HCT116 (cell line): ENCODE measurements at regions not wholly inside any gene's neighbourhood (a gene's known extent, or its start where the extent isn't known, plus 50 kb on each side); places are given as distances from the start of the nearest gene placed in this dataset.

ENCODE experiments used
- ATAC-seq: fragments of 200-7000 bp; cut with Tn5 transposase; 2 replicates; pipeline ENCODE4 v1.9.1; 2020; ENCODE audit warnings: mild to moderate bottlenecking, moderate library complexity
- BruUV-seq: library from RNA; stranded (reverse); fragments of 400-500 nt; replicated peaks from 2 replicates; lab custom pipeline; 2021; lab: Mats Ljungman, UMichigan
- CTCF ChIA-PET: fragments of 300-600 bp; sonication (Branson Sonifier 250); formaldehyde crosslinking; loops from one replicate; lab custom pipeline; 2021; ENCODE audit warnings: antibody characterized with exemption; lab: Charles Lee
- POLR2A ChIA-PET: fragments of 300-600, 350-600 bp; sonication (Branson Sonifier 250); formaldehyde crosslinking; loops from one replicate; lab custom pipeline; 2021; ENCODE audit warnings: antibody characterized with exemption; lab: Charles Lee
- RAD21 ChIA-PET, 2 experiments: fragments of 300-600 bp; sonication (Branson Sonifier 250); formaldehyde crosslinking; loops; one replicate each; lab custom pipeline; 2023; ENCODE audit warnings: low total read pairs in 2 of 2; ENCODE audit not compliant: uncharacterized antibody in 2 of 2, unreplicated experiment in 2 of 2, low non-redundant PET in 1 of 2; lab: Charles Lee
- DNase-seq: peaks from one replicate; pipeline ENCODE4 v3.0.0-alpha.2; 2010; ENCODE audit warnings: low read depth, low spot score
- H2AFZ ChIP-seq: fragments of 200-600 bp; shearing (Covaris generic), sonication (generic); 2 replicates; pipeline ENCODE4 v1.6.1; 2017; ENCODE audit warnings: low read depth, mixed run types, mixed read lengths, antibody characterized with exemption, low read length; ENCODE audit not compliant: poor library complexity, severe bottlenecking
- H3K27ac ChIP-seq: 2 replicates; pipeline ENCODE4 v1.5.1; 2012; ENCODE audit warnings: low read depth, low read length
- H3K27me3 ChIP-seq: fragments of 200-600 bp; sonication (generic); 2 replicates; pipeline ENCODE4 v1.6.1; 2016; ENCODE audit warnings: mixed run types, low read length, mixed read lengths; ENCODE audit not compliant: insufficient read depth
- H3K36me3 ChIP-seq, 2 experiments: fragments of 200-500 bp in 1 of 2; fragments of 200-600 bp in 1 of 2; sonication (Bioruptor generic) in 1 of 2; sonication (generic) in 1 of 2; 2 replicates each; pipeline versions ENCODE4 v1.5.1 to v1.6.1; 2014 to 2016; ENCODE audit warnings: low read length in 2 of 2, inconsistent platforms in 1 of 2, mixed read lengths in 1 of 2, mixed run types in 1 of 2; ENCODE audit not compliant: insufficient read depth in 2 of 2, control insufficient read depth in 1 of 2
- H3K4me1 ChIP-seq, 2 experiments: fragments of 200-600 bp in 1 of 2; sonication (generic) in 1 of 2; 2 replicates each; pipeline versions ENCODE4 v1.5.1 to v1.6.1; 2012 to 2017; ENCODE audit warnings: low read length in 2 of 2, inconsistent platforms in 1 of 2, mild to moderate bottlenecking in 1 of 2, mixed read lengths in 1 of 2, mixed run types in 1 of 2, moderate library complexity in 1 of 2; ENCODE audit not compliant: insufficient read depth in 2 of 2, control insufficient read depth in 1 of 2
- H3K4me2 ChIP-seq: fragments of 200-600 bp; sonication (generic); 2 replicates; pipeline ENCODE4 v1.6.1; 2017; ENCODE audit warnings: mixed run types, low read length, mixed read lengths
- H3K4me3 ChIP-seq, 2 experiments: fragments of 200-600 bp in 1 of 2; sonication (generic) in 1 of 2; replicated peaks in 1 of 2; 2 replicates each; pipeline ENCODE4 v1.5.1; 2011 to 2016; ENCODE audit warnings: low read length in 2 of 2, control low read depth in 1 of 2, low read depth in 1 of 2, mild to moderate bottlenecking in 1 of 2, mixed read lengths in 1 of 2, mixed run types in 1 of 2
- H3K79me2 ChIP-seq: fragments of 200-600 bp; sonication (generic); 2 replicates; pipeline ENCODE4 v1.6.1; 2017; ENCODE audit warnings: mild to moderate bottlenecking, mixed run types, low read length, moderate library complexity, mixed read lengths; ENCODE audit not compliant: insufficient read depth
- H3K9ac ChIP-seq: fragments of 200-600 bp; sonication (generic); 2 replicates; pipeline ENCODE4 v1.6.1; 2016; ENCODE audit warnings: low read length, mixed read lengths
- H3K9me2 ChIP-seq: fragments of 200-600 bp; sonication (generic), shearing (Covaris generic); 2 replicates; pipeline ENCODE4 v1.6.1; 2017; ENCODE audit warnings: mixed run types, mild to moderate bottlenecking, moderate library complexity; ENCODE audit not compliant: insufficient read depth
- H3K9me3 ChIP-seq, 2 experiments: fragments of 200-500 bp in 1 of 2; fragments of 200-600 bp in 1 of 2; sonication (Bioruptor generic) in 1 of 2; sonication (generic) in 1 of 2; 2 replicates each; pipeline ENCODE4 v1.6.1; 2014 to 2017; ENCODE audit warnings: low read length in 2 of 2, mixed read lengths in 2 of 2, inconsistent platforms in 1 of 2, low read depth in 1 of 2, mild to moderate bottlenecking in 1 of 2, mixed run types in 1 of 2, moderate library complexity in 1 of 2; ENCODE audit not compliant: control insufficient read depth in 1 of 2, insufficient read depth in 1 of 2
- H4K20me1 ChIP-seq: fragments of 200-600 bp; sonication (generic), shearing (Covaris generic); 2 replicates; pipeline ENCODE4 v1.6.1; 2017; ENCODE audit warnings: mixed run types, mild to moderate bottlenecking, moderate library complexity; ENCODE audit not compliant: insufficient read depth
- ATF3 ChIP-seq: IDR thresholded peaks from 2 replicates; pipeline ENCODE4 v1.6.1; 2012
- CBX3 ChIP-seq: IDR thresholded peaks from 2 replicates; pipeline ENCODE4 v1.6.1; 2012; ENCODE audit warnings: low read depth
- CEBPB ChIP-seq: IDR thresholded peaks from 2 replicates; pipeline ENCODE4 v1.6.1; 2012; ENCODE audit warnings: low read depth
- CTCF ChIP-seq, 3 experiments: fragments of 200-600 bp in 1 of 3; sonication (generic) in 1 of 3; IDR thresholded peaks in 2 of 3; conservative IDR thresholded peaks in 1 of 3; 2 replicates each; pipeline ENCODE4 v1.5.1; 2012 to 2017; ENCODE audit warnings: low read depth in 2 of 3, low read length in 2 of 3, antibody characterized with exemption in 1 of 3, borderline replicate concordance in 1 of 3, control low read depth in 1 of 3, mild to moderate bottlenecking in 1 of 3, mixed read lengths in 1 of 3, mixed run types in 1 of 3, moderate library complexity in 1 of 3; ENCODE audit not compliant: insufficient read depth in 1 of 3
- EZH2phosphoT487 ChIP-seq: fragments of 200-600 bp; IDR thresholded peaks from 2 replicates; pipeline ENCODE4 v1.6.1; 2018; ENCODE audit warnings: antibody characterized with exemption, borderline replicate concordance
- JUND ChIP-seq: IDR thresholded peaks from 2 replicates; pipeline ENCODE4 v1.6.1; 2012
- MAX ChIP-seq: IDR thresholded peaks from 2 replicates; pipeline ENCODE4 v1.6.1; 2012
- POLR2A ChIP-seq: IDR thresholded peaks from 2 replicates; pipeline ENCODE4 v1.7.0; 2011; ENCODE audit warnings: borderline replicate concordance; ENCODE audit not compliant: insufficient read depth, insufficient read length; ENCODE audit errors: extremely low read depth
- RAD21 ChIP-seq: IDR thresholded peaks from 2 replicates; pipeline ENCODE4 v1.6.1; 2012; ENCODE audit warnings: low read depth, mild to moderate bottlenecking
- REST ChIP-seq: IDR thresholded peaks from 2 replicates; pipeline ENCODE4 v1.6.1; 2012; ENCODE audit warnings: low read depth
- SIN3A ChIP-seq: IDR thresholded peaks from 2 replicates; pipeline ENCODE4 v1.6.1; 2012; ENCODE audit warnings: low read depth
- SP1 ChIP-seq: IDR thresholded peaks from 2 replicates; pipeline ENCODE4 v1.6.1; 2012; ENCODE audit warnings: low read depth
- TCF7L2 ChIP-seq: IDR thresholded peaks from 2 replicates; pipeline ENCODE4 v1.7.0; 2011; ENCODE audit warnings: borderline replicate concordance, inconsistent platforms; ENCODE audit not compliant: insufficient read depth, insufficient read length; ENCODE audit errors: extremely low read depth
- YY1 ChIP-seq: IDR thresholded peaks from 2 replicates; pipeline ENCODE4 v1.6.1; 2011; ENCODE audit warnings: low read length, low read depth, moderate library complexity, mild to moderate bottlenecking; ENCODE audit not compliant: insufficient replicate concordance; ENCODE audit errors: extremely low read depth
- ZFX ChIP-seq: fragments of 450-650 bp; IDR thresholded peaks from 2 replicates; pipeline ENCODE4 v1.6.1; 2017
- intact Hi-C: fragments of 100-400 bp; cut with micrococcal nuclease; formaldehyde crosslinking; loops from 2 replicates; pipeline ENCODE4 v1.10.0; 2022

- no peaks in the 10 kb centered on the region for H3K9me3 ChIP-seq
- ChIA-PET RAD21 (no interaction called here), CTCF (no interaction called here), POLR2A (no interaction called here)
- no peak overlapping the region for H3K27ac ChIP-seq
- H3K79me2 ChIP-seq = no peaks in the 10 kb centered on the region
- H4K20me1 ChIP-seq = no peaks in the 10 kb centered on the region
- no peak overlapping the region for H3K4me2 ChIP-seq
- no peaks in the 10 kb centered on the region for H3K9me2 ChIP-seq
- no peaks in the 10 kb centered on the region for H3K27me3 ChIP-seq
- TF ChIP-seq CEBPB (no peak), ZFX (no peak), JUND (no peak), CBX3 (no peak)
- no peaks in the 10 kb centered on the region for H3K36me3 ChIP-seq
- no peaks in the 10 kb centered on the region for H3K4me1 ChIP-seq
- intact Hi-C loops = loop anchor here (10.0 kb wide), 3 partner anchors 741 to 1481 kb away; no protein-coding TSS in a partner anchor
- no peak overlapping the region for H3K4me3 ChIP-seq
- DNase-seq (no peak), ATAC-seq (no peak)
- no TSS peak for BruUV-seq
- no peak overlapping the region for H2AFZ ChIP-seq
- no peak overlapping the region for H3K9ac ChIP-seq
Measured at GRCh38 chr10:30724296-30724695, 94.7 kb upstream of the LYZL2 start.

DNA sequence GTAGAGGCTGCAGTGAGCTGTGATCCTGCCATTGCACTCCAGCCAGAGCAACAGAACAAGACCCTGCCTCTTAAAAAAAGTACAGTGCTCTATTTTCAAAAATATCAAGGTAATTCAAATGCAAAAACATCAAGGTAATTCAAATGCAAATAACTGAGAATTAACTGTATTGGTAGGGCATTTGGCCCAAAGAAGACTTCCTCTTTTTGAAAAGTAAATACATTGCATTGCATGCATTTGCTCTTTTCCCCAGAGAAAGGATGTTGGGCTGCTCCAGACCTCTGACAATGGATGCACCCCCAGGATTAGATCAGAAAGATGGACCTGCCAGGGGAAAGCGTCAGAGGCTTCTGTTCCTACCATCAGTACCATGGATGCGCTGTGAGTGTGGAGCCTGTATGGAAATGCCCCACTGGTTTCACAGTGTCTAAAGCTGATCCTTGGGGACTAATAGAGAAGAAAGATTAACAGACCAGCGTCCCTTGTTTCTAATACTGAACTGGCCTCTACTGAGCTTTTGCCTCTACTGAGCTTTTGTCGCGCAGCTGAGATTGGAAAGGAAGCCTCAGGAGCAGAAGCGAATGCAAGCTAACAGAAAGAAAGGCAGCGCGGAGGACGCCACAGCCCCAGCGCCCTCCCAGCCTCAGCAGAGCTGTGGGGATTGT, 93.5 kb upstream of the LYZL2 start:
- Histone ChIP-seq H3K79me2 (no peaks in the 10 kb centered on the region), H3K4me3 (no peak overlapping the region), H3K9ac (no peak overlapping the region), H3K9me2 (no peaks in the 10 kb centered on the region), H3K4me2 (no peak overlapping the region), H3K27me3 (no peaks in the 10 kb centered on the region), H3K27ac (no peak overlapping the region), H3K9me3 (no peaks in the 10 kb centered on the region), H3K4me1 (no peaks in the 10 kb centered on the region), H3K36me3 (no peaks in the 10 kb centered on the region), H4K20me1 (no peaks in the 10 kb centered on the region), H2AFZ (no peak overlapping the region)
- ATAC-seq (no peak), DNase-seq (no peak)
- intact Hi-C loops = loop anchor here (10.0 kb wide), 3 partner anchors 742 to 1482 kb away; no protein-coding TSS in a partner anchor
- no TSS peak for BruUV-seq
- CTCF ChIA-PET = interaction anchor here (1.4 kb wide), 1 partner anchor 27 kb away, joined by 3 read pairs; no protein-coding TSS in a partner anchor
- POLR2A ChIA-PET = no interaction called here
- RAD21 ChIA-PET = no interaction called here
- no peak for TF ChIP-seq SIN3A
- TF ChIP-seq EZH2phosphoT487 = no peak
- no peak for TF ChIP-seq SP1
- no peak for TF ChIP-seq ATF3
- no peak for TF ChIP-seq YY1
- no peak for TF ChIP-seq TCF7L2
- TF ChIP-seq MAX = no peak
- TF ChIP-seq JUND = no peak
- TF ChIP-seq REST = no peak
- no peak for TF ChIP-seq CEBPB
- TF ChIP-seq CTCF (IDR thresholded peaks at IDR 0.05 in 2 of 3, conservative IDR thresholded peaks at IDR 0.05 in 1 of 3; ENCODE audit: borderline replicate concordance in 1 of 3, insufficient read depth in 1 of 3, low read depth in 2 of 3, low read length in 2 of 3) = no peak
- TF ChIP-seq RAD21 = no peak
- no peak for TF ChIP-seq POLR2A
